ENCODE measurements at regions not wholly inside any gene's neighbourhood (a gene's known extent, or its start where the extent isn't known, plus 50 kb on each side); places are given as distances from the start of the nearest gene placed in this dataset.
"Not testable (repeated sequence)": the region's sequence is repeated elsewhere in the genome, so short reads cannot be mapped to it uniquely, and the experiment has no call there.

DNA sequence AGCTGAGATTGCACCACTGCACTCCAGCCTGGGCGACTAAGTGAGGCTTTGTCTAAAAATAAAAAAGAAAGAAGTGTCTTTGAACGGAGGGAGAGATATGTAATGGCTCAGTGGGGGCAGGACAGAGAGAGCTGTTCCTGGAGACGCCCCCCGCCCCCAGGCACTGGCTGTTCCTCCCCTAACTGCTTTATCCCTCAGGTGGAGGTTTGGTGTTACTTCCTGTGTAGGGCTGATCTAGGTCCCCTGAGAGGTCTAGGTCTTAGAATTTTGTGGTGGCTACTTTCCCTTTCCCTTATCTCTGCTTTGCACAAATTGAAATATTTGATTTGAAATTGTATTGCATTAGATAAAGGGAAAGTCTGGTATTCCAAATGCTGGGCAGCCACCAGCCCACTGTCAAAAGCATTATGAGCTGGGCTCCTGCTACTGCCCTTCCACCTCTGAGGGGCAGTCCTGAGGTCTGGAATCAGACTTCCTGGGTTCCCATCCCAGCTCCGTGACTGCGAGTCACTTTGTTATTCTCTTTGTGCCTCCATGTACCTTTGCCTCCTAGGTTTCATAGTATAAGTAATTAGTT lies 134.8 kb upstream of the KIF26B start:
- no peak for DNase-seq

GRCh38 chr1:245016700-245017099 lies 138.1 kb upstream of the KIF26B start:
- peak; percentile 44 for DNase-seq

GRCh38 chr1:245015031-245015430 lies 139.8 kb upstream of the KIF26B start:
- DNase-seq: no peak

DNA sequence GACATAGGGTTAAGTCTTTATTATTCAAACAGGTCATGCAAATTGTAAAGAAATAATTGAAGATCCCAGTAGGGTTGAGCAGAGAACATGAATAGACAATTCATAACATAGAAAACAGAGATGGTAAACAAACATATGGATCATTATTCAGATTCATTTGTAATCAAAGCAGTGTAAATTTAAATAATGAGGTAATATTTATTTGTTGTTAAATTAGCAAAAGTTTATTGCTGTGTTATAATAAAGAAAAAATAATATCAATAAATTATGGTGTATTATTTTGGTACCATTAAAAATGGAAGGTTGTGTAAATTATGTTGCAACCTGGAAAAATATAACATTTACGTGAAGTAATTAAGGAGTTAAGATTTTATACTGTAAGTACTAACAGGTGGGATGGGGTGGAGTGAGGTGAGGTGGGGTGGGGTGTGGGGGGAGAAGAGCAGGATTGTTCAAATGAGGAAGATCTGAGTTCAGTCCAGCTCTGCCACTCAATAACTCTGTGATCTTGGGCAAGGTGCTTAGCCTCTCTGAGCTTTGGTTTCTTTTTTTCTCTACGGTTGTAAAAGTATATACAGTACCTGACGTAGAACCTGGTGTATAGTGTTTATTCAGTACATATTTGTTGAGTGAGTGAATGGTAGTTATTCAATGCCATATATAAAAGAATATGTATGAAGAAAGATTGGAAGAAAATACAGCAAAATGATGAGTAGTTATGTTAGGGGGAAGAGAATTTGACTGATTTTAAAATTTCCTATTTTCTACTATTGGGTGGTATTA lies 140.3 kb upstream of the KIF26B start:
- no peak for DNase-seq

DNA sequence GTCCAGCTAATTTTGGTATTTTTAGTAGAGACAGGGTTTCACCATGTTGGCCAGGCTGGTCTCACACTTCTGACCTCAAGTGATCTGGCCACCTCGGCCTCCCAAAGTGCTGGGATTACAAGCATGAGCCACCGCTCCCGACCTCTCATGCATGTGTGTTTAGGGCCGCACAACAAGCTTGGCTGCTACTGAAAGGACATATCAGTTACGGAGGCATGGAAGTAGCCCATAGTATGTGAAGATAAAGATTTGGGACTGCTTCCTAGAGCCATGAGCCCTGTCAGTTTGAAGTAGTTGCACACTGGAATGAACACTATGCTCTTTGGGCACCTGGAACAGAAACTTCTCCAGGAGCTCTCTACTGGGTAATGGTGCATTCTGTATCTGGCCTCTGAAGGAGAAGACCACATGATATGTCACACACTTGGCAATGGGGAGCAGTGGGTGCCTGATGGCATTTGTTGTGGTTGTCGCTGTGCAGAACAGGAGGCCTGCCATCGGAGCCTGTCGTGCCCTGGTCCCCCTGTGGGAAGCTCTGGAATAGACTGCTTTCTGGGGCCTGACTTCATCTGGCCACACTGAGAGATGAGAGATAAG lies 144.7 kb upstream of the KIF26B start:
- no peak for DNase-seq

DNA sequence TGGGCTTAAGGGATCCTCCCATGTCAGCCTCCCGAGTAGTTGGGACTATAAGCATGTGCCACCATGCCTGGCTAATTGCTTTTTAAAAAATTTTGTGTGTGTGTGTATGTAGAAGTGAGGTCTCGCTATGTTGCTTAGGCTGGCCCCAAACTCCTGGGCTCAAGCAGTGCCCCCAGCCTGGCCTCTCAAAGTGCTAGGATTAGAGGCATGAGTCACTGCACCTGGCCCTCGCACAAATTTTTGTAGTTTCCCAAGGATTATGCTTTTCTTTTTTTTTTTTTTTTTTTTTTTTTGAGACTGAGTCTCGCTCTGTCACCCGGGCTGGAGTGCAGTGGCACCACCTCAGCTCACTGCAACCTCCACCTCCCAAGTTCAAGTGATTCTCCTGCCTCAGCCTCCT lies 144.4 kb upstream of the HNRNPU start:
- no peak for DNase-seq

DNA sequence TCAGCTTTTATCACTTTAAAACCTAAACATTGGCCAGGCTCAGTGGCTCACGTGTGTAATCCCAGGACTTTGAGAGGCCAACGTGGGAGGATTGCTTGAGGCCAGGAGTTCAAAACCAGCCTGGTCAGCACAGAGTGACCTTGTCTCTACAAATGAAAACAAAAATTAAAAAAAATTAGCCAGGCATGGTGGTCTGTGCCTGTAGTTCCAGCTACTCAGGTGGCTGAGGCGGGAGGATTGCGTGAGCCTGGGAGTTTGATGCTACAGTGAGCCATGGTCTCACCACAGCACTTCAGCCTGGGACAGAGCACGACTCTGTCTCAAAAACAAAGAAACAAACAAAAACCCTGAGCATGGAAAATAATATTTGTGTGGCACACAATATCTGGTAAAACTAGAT lies 143.5 kb upstream of the HNRNPU start:
- no peak for DNase-seq

GRCh38 chr1:245003246-245003645 lies 138.9 kb upstream of the HNRNPU start:
- no peak for DNase-seq

DNA sequence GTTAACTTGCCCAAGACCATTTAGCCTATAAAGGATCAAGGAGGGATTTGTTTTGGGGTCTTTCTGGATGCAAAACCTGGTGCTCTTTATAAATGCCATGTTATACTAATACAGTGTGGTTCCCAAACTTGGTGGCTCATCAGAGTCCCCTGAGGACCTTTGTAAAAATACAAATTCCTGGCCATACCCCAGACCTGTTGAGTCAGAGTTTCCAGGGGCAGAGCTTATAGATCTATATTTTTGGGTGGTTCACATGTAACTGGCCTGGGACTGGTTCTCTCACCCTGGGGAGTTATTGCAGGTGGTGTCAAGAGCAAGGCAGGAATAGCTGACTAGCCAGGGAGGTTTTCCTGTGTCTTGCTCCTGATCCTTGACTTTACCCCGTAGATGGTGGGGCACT lies 136.9 kb upstream of the HNRNPU start:
- DNase-seq: no peak

DNA sequence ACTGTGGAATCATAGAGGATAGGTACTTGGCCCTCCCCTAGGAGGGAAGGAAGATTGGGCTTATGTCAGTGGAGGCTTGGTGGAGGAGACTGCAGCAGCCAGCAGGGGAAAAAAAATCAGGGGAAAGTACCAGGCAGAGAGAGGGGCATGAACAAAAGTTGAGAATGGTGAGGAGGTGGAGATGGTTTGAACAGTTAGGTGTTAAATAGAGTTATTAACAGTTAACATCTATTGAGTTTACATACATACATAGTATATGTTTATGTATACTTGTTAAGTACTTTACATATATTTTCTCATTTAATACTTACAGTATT lies 136.5 kb upstream of the HNRNPU start:
- DNase-seq: no peak

DNA sequence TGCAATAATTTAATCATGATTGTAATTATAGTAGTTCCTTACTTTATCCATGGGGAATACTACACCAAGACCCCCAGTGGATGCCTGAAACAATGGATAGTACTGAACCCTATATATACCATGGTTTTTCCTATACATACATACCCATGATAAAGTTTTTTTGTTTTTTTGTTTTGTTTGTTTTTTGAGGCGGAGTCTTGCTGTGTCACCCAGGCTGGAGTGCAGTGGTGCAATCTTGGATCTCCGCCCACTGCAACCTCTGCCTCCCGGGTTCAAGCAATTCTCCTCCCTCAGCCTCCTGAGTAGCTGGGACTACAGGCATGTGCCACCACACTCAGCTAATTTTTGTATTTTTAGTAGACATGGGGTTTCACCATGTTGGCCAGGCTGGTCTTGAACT lies 135.3 kb upstream of the HNRNPU start:
- not testable (repeated sequence) for DNase-seq

DNA sequence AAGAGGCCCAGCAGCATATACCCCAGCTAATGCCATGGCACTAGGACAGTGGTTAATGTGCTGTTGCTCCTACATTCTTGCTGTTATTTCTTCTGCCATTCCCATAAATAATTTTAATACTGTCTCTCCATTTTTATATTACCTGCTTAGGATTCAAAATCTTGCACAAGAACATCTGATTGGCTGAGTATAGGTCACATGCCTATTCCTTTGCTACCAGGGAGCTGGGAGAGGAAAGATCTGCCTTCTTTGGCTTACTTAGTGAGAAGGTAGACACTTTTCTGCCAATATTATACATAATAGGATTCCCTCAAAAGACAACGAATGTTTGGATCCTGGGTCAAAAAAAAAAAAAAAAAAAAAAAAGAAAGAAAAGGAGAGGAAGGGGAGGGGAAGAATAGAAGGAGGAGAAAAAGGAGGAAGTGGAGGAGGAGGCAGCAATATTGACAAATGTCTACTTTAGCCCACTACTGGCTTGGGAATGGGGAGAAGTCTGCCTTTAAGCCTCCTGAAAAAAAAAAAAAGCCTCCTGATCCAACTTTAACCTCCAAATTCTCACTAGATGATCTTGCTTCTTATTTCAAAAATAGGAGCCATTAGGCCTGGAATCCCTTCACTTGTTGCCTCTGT lies 134.5 kb upstream of the HNRNPU start:
- no peak for DNase-seq

GRCh38 chr1:244995602-244996400 lies 131.5 kb upstream of the HNRNPU start:
- DNase-seq: no peak

DNA sequence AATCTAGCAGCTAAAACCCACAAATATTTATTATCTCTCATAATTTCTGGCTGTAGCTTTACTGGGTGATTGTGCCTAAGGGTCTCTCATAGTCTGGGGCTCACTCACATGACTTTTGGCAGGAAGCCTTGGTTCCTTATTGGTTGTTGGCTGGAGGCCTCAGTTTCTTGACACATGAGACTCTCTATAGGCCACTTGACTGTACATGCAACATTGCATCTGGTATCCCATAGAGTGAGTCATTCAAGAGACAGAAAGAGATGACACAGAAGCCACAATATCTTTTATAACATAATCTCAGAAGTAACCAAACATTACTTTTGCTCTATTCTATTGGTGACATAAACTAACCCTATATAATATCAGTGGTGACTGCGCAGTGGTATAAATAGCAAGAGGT lies 128.5 kb upstream of the HNRNPU start:
- DNase-seq: no peak

DNA sequence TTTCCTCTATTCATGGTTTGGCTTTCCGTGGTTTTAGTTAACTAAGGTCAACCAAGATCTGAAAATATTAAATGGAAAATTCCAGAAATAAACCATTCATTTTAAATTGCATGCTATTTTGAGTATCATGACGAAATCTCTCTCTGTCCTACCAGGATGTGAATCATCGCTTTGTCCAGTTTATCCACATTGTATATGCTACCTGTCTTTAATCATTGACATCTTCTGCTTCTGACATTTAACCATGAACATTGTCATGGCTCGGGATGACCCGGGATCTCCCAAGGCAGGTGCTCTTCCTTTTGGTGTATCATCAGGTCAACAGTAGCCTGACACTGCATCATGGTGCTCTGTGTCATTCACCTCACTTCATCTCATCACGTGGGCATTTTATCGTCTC lies 125.5 kb upstream of the HNRNPU start:
- no peak for DNase-seq

GRCh38 chr1:244988521-244988920 lies 124.2 kb upstream of the HNRNPU start:
- DNase-seq: no peak

DNA sequence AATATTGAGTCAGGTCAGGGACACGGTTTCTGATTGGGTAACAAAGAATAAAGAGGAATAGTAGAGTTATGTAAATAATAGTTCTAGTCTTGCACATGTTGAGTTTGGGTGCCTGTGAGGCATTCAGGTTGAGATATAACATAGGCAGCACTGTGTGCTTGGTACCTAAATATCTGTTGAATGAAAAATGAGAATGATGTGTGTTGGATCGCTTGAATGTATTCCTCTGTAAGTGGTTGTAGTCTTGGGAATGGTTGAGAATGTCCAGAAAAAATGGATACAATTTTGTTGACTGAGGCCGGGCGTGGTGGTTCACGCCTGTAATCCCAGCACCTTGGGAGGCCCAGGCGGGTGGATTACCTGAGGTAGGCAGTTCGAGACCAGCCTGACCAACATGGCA lies 116.3 kb upstream of the HNRNPU start:
- no peak for DNase-seq

DNA sequence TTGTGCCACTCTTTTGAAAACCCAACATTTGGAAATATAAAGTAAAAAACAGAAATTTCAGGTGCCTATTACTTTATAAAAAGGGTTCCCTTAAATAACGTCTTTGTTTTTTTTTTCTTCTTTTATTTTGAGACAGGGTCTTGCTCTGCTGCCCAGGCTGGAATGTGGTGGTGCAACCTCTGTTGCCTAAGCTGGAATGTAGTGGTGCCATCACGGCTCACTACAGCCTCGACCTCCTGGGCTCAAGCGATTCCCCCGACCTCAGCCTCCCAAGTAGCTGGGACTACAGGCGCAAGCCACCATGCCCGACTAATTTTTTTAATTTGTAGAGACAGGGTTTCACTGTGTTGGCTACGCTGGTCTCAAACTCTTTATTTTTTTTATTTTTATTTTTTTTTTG lies 110.2 kb upstream of the HNRNPU start:
- DNase-seq: no peak

GRCh38 chr1:244974106-244974505 lies 109.8 kb upstream of the HNRNPU start:
- no peak for DNase-seq

DNA sequence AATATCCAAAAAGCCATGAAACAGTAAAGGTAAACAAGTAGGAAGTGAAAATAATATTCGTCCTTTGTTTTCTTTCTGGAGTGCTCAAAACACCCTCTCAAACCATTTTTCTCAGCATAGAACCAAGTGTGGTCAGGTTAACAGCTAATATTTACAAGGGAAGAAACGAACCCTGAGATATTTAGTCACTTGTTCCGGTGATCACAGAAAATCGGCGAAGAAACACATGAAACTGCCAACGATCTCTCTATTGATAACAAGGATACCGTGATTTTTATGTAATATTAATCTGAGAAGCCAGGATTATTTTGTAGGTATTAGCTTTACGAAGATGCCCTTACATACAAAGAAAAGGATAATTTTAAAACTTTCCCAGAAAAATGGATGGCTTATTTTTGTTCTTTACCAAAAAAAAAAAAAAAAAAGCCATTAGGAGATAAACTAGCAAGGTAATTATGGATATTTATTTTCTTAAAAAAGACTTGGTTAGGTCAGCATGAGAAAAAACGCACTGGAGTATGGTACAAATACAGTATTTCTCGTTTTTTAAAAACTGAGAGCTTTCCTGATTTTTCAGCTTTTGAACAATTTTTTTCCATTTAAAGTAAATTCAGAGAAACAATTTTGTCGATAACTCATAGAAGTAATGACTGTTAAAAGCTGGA lies 107.3 kb upstream of the HNRNPU start:
- DNase-seq: no peak

GRCh38 chr1:244970744-244971551 lies 106.6 kb upstream of the HNRNPU start:
- DNase-seq: peak; percentile 87

GRCh38 chr1:244970236-244970743 lies 105.9 kb upstream of the HNRNPU start:
- DNase-seq: peak; percentile 67

All from NCI-H510A (cell line).